ENCODE measurements at regions not wholly inside any gene's neighbourhood (a gene's known extent, or its start where the extent isn't known, plus 50 kb on each side); places are given as distances from the start of the nearest gene placed in this dataset.
"Not testable (repeated sequence)": the region's sequence is repeated elsewhere in the genome, so short reads cannot be mapped to it uniquely, and the experiment has no call there.

- not testable (repeated sequence) for DNase-seq
Observed at GRCh38 chr6:16039892-16040627, 88.8 kb upstream of the MYLIP start.

GRCh38 chr6:16038938-16039337, 89.9 kb upstream of the MYLIP start:
- no peak for DNase-seq

GRCh38 chr6:16035488-16036080, 93.3 kb upstream of the MYLIP start:
- no peak for DNase-seq

- DNase-seq: no peak
Observed at GRCh38 chr6:16033214-16033613, 95.7 kb upstream of the MYLIP start.

GRCh38 chr6:16031278-16031981, 97.5 kb upstream of the MYLIP start:
- DNase-seq: no peak

- DNase-seq: no peak
Observed at GRCh38 chr6:16028966-16029365, 99.9 kb upstream of the MYLIP start.

- DNase-seq: no peak
Observed at GRCh38 chr6:16020259-16020658, 108.6 kb upstream of the MYLIP start.

- no peak for DNase-seq
Observed at GRCh38 chr6:16019462-16019861, 109.4 kb upstream of the MYLIP start.

- no peak for DNase-seq
Observed at GRCh38 chr6:16018626-16019025, 110.3 kb upstream of the MYLIP start.

GRCh38 chr6:16014325-16014724, 114.6 kb upstream of the MYLIP start:
- DNase-seq: not testable (repeated sequence)

GRCh38 chr6:16007146-16007545, 121.7 kb upstream of the MYLIP start:
- no peak for DNase-seq

GRCh38 chr6:16006681-16007080, 122.2 kb upstream of the MYLIP start:
- DNase-seq: no peak

GRCh38 chr6:16004934-16005679, 123.8 kb upstream of the MYLIP start:
- DNase-seq: no peak

GRCh38 chr6:16003197-16003491, 125.7 kb upstream of the MYLIP start:
- DNase-seq: no peak

GRCh38 chr6:16002332-16003196, 126.3 kb upstream of the MYLIP start:
- no peak for DNase-seq

GRCh38 chr6:16001158-16001557, 127.7 kb upstream of the MYLIP start:
- no peak for DNase-seq

GRCh38 chr6:15999201-15999600, 129.7 kb upstream of the MYLIP start:
- no peak for DNase-seq

- DNase-seq: no peak
Observed at GRCh38 chr6:15997586-15998388, 131.1 kb upstream of the MYLIP start.

GRCh38 chr6:15996030-15996429, 132.9 kb upstream of the MYLIP start:
- DNase-seq: no peak

- no peak for DNase-seq
Observed at GRCh38 chr6:15995493-15995892, 133.4 kb upstream of the MYLIP start.

- DNase-seq: no peak
Observed at GRCh38 chr6:15994814-15995459, 133.9 kb upstream of the MYLIP start.

Data from amniotic stem cell (primary cell).